Stimulated activated naive CD8-positive, alpha-beta T cell treated with anti-CD3 and anti-CD28 coated beads, Interleukin-15, Interleukin-2, amounts not matched to agents 100 U/mL and 50 U/mL, for 24 hours (primary cell): ENCODE measurements at regions not wholly inside any gene's neighbourhood (a gene's known extent, or its start where the extent isn't known, plus 50 kb on each side); places are given as distances from the start of the nearest gene placed in this dataset.
"Not testable (repeated sequence)": the region's sequence is repeated elsewhere in the genome, so short reads cannot be mapped to it uniquely, and the experiment has no call there.

Source experiments
- ATAC-seq: fragments of 150-1000 bp; cut with Tn5 transposase; one replicate; pipeline ENCODE4 v1.10.0; 2021
- DNase-seq: peaks from one replicate; pipeline ENCODE4 v3.0.0; 2021

DNA sequence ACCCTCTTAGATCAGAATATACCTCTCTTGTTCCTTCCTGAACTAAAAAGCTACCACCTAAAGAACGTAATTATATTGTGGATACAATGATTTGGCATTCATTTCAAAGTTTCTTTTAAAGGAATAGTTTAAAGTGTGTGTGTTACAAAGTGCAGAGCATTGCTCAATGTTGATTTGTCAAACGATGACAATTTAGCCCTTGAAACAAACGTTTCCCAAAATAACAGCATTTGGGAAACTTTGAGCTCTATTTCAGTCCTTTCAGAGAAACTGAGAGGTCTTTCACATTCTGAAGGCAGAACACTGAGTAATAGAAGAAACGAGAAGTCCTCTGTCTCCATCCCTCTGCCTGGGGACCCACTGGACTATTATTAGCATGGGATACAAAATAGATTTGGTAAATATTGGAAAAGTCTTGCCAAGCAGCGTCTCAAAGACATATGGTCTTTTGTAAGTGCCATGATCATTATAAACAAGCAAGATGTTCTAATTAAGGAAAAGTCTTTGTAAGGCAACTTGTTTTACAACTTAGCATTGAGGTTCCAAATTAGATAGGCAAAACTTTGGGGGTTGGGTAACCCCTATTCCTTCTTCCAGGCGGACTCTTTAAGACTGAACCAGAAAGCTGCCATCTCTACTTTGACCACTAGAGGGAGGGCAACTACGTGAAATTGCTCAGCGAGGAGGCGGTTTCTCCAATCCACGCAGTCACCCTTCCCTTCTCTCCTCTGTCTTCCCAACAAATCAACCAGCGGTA, 208.8 kb downstream of the RNF144B start:
- peak; percentile 47 for DNase-seq
- peak; percentile 49 for ATAC-seq

DNA sequence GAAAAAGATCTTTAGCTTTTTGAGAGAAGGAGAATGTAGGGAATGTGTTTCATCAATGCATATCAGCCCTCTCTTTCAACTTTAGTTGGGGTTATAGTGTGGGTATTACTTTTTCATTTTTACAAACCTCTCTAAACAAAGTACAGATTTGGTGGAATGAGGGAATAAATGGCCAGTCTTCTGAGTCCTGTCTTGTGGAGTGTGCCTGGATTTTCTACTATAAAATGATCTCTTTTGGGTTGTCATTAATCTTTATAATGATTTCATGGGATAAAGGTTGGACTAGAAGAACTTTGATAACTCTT, 209.3 kb downstream of the RNF144B start:
- ATAC-seq = no peak
- DNase-seq = no peak

DNA sequence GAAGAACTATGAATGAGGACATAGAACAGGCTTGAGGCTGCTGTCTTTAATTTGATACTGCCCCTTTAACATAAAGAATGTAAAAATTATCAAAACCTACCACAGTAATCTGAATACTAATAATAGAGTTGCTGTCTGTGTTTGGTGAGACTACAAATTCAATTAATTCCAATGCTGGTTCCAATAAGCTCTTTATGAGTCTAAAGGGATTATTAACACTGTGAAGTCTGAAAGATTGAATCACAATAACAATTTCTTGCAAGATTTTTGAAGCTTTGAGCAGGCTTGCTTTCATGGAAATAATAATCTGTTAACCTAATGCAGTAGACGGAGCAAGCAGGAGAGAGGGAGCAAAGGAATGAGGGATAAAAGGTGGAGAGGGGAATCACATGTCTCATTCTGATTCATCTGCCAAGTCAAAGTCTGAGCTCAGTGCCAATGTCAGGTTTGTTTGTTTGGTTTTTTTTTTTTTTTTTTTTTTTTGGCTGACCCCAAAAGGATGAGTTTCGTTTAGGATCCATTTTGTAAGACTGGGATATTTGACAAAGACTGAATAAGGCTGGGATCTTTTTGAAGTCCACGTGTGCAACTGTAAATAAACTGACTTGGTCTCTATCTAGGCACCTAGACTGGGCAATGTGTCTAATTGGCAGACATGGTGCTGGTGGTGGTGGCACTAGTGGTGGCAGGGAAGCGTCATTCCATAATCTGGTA, 211.6 kb downstream of the RNF144B start:
- ATAC-seq (no peak), DNase-seq (no peak)

DNA sequence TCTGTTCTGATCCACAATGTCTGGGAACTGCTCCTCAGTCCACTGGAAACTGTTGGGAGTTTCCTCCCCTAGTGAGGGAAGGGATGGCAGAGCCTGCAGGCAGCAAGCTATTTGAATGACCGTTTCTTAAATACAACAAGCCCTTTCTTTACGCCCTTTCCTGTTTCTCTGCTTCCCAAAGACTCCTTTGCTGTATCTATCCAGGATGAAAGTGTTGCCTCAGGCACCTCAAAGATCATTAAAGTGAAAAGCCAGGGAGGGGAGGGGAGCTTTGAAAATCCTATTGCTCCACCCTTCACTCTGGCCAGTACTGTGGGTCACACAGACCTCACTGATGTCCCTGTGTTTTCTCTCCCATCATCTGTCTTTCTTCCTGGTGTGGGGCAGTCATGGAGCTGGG, 213.1 kb downstream of the RNF144B start:
- no peak for DNase-seq

GRCh38 chr6:18601516-18602020, 214.4 kb downstream of the RNF144B start:
- DNase-seq (no peak), ATAC-seq (no peak)

More for the DNA sequence above, 213.1 kb downstream of the RNF144B start:
- ATAC-seq = no peak

DNA sequence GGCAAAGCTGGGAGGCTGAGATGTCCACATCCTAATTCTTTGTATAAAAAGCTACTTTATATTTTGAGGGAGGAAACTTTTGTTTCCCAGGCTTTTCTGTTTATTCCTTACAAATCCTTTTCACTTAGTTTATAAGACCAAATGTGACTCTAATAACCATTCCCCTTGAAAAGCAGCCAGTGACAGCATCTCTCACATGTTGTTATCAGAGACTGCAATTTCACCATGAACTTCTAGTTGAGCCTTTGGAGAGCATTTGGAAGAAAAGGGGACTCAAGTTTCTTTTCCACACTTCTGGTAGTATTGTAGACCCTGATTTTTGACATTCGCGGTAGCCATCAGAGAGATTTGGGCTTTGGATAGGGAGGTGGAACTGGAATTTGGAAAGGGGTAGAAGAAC, 215.8 kb downstream of the RNF144B start:
- ATAC-seq = no peak
- DNase-seq = no peak

- DNase-seq = no peak
- no peak for ATAC-seq
These were observed 216.2 kb downstream of the RNF144B start for GRCh38 chr6:18603361-18603760.

DNA sequence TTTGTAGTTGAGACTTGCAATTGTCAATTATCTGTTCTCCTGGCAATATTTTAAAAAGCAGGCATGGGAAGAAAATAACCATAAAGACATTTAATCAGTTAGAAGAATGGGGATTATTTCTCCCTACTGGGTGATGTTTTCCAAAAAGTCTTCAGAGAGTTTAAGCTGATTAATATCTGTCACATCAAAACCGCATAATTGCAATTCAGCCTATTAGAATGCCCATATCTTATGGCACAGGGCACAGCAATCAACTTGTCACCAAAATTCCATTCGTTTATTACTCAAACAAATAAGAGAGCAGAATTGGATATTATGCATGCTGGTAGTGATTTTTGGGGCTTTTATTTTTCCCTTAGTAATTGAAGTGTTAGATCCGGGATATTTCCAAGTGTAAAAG, 218.7 kb downstream of the RNF144B start:
- ATAC-seq (no peak), DNase-seq (no peak)

DNA sequence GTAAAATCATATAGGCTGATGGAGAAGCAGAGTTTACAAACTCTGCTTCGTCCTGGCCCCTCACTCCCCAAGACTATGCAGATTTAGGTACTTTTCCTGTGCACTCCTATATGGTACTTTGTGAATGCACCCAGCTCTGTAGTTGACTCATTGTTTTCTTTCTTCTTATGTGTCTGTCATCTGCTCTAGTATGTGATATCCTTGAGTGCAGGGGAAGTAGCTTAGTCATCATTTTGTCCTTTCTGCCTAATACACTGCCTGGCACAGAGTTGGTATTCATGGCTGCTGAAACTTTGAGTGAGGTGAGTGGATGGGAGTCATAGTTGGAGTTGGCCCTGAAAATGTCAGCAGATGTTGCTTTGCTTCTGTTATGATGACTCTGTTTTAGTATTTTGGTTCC, 222.6 kb downstream of the RNF144B start:
- no peak for DNase-seq
- ATAC-seq = peak; percentile 49

- no peak for DNase-seq
- ATAC-seq = no peak
These were observed 226.3 kb downstream of the RNF144B start for GRCh38 chr6:18613319-18613925.

GRCh38 chr6:18629571-18629970, 242.4 kb downstream of the RNF144B start:
- DNase-seq (no peak), ATAC-seq (no peak)

GRCh38 chr6:18632670-18633410, 245.7 kb downstream of the RNF144B start:
- ATAC-seq (peak; percentile 46), DNase-seq (no peak)

- DNase-seq (no peak), ATAC-seq (no peak)
These were observed 247.8 kb downstream of the RNF144B start for GRCh38 chr6:18634912-18635311.

DNA sequence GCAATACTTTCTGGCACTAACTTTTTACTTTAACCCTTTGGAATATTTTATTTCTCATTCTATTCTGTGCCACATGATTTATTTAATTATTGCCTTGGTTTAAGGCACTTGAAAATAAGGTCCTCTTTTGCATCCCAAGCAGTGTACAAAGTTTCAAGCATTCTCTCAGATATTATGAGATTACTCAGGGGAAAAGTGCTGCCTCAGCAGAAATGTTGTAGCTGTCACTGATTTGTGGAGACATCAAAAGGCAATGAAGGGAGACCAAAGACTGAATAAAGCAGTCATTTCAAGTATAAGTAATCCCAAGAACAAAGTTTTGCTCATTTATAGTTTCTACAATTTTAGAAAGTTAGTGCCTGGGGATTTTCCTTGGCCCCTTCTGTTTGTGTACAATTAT, 253.0 kb downstream of the RNF144B start:
- no peak for DNase-seq
- no peak for ATAC-seq

GRCh38 chr6:18640754-18641153, 253.6 kb downstream of the RNF144B start:
- DNase-seq = no peak
- no peak for ATAC-seq

DNA sequence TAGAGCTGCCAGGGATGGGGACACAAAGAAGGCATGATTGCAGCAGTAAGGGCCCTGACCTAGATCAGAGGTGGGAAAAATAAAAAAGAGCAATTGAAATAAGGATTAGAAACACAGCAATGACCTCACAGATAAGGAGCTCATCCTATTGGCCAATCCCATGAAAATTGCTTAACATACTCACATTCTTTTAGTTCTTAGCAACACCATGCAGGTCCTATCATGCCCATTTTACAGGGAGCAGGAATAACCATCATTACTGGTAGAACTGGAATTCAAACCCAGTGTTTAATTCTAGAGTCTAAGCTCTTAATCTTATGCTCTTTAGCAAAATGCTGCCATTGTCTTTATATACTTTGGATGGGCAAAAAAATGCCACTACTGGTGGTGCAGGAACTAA, 267.7 kb downstream of the RNF144B start:
- no peak for ATAC-seq

DNA sequence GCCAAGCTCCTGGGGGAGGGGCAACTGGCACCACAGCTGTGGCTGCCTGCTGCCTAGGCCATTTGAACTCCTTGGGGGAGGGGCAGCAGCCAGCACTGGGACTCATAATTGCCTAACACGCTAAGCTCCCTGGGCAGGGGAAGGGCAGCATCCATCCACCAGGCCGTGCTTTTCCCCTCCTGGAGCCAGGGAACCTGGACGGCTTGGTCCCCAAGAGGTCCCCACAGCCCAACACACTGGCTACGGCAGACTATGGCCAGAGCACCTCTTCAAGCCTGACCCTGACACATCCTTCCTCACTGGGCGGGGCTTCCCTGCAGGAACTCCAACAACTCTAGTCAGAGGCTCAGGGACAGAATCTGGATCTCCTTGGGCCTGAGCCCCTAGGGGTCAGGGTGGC, 269.4 kb downstream of the RNF144B start:
- DNase-seq (no peak), ATAC-seq (no peak)

More for the DNA sequence above, 267.7 kb downstream of the RNF144B start:
- no peak for DNase-seq

DNA sequence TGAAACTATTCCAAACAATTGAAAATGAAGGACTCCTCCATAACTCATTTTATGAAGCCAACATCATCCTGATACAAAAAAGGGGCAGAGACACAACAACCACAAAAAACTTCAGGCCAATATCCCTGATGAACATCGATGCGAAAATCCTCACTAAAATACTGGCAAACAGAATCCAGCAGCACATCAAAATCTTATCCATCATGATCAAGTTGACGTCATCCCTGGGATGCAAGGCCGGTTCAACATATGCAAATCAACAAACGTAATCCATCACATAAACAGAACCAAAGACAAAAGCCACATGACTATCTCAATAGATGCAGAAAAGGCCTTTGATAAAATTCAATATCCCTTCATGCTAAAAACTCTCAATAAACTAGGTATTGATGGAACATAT, 272.8 kb downstream of the RNF144B start:
- not testable (repeated sequence) for DNase-seq, ATAC-seq

DNA sequence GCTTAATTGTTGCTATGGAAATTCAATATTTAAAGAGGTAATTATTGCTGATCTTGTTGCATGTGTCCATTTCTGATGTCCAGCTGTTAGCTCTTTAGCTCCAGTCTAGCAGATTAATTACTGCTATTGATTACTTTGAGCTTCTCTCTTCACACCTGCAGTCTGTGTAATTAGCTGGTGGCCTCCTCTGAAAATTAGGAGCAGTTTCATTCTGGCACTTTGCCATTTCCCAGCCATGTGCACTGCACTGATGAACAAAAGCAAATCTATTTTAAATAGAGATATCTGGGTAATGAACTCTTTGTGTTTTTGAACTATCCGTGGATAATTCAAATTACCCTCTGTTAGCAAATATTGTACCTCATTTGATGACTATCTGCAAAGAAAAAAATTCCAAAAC, 275.9 kb downstream of the RNF144B start:
- DNase-seq (no peak), ATAC-seq (no peak)

GRCh38 chr6:18664401-18664800, 277.3 kb downstream of the RNF144B start:
- ATAC-seq = no peak
- no peak for DNase-seq

- ATAC-seq = no peak
- no peak for DNase-seq
These were observed 280.5 kb downstream of the RNF144B start for GRCh38 chr6:18667612-18668011.

GRCh38 chr6:18668994-18669393, 281.8 kb downstream of the RNF144B start:
- DNase-seq = no peak
- no peak for ATAC-seq

DNA sequence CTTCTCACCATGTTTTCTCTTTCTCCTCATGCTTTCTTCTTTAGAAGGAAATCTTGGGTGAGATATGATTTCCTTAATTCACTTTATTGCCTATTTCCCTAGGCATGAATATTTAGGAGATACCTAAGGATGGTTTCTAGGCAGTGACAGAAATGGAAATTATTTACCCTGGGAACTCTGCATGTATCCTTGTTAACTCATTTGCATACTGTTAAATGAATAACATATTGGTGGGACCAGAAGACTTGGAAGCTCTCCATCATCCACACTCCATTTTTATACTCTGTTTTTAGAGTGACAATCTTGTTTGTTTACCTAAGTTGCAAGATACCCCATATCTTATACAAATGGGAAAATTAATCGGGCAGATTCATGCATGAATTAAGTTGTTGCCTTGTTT, 285.7 kb downstream of the RNF144B start:
- DNase-seq = no peak
- ATAC-seq = no peak
